22Rv1 (cell line): ENCODE measurements at regions not wholly inside any gene's neighbourhood (a gene's known extent, or its start where the extent isn't known, plus 50 kb on each side); places are given as distances from the start of the nearest gene placed in this dataset.

ENCODE experiments used
- CTCF ChIP-seq: fragments of 450-650 bp; IDR thresholded peaks from 2 replicates; pipeline ENCODE4 v1.5.1; 2017; ENCODE audit warnings: mild to moderate bottlenecking
- ZFX ChIP-seq: fragments of 450-650 bp; IDR thresholded peaks from 2 replicates; pipeline ENCODE4 v1.6.1; 2017; ENCODE audit warnings: antibody characterized with exemption, borderline replicate concordance

GRCh38 chr9:126157826-126158587 is 168.6 kb upstream of the MVB12B start:
- TF ChIP-seq CTCF (no peak), ZFX (no peak)
